ENCODE measurements at regions not wholly inside any gene's neighbourhood (a gene's known extent, or its start where the extent isn't known, plus 50 kb on each side); places are given as distances from the start of the nearest gene placed in this dataset.

- no peaks in the 10 kb centered on the region for H3K4me1 ChIP-seq (ENCODE audit: control insufficient read depth, insufficient read depth, low read length)
- H3K9me3 ChIP-seq (replicated peaks; ENCODE audit: low read length), result no peaks in the 10 kb centered on the region
- H3K4me3 ChIP-seq (ENCODE audit: low read length), result no peak overlapping the region
- H3K9ac ChIP-seq (ENCODE audit: low read depth, low read length), result no peak overlapping the region
- no peaks in the 10 kb centered on the region for H3K36me3 ChIP-seq (ENCODE audit: insufficient read depth, low read length)
- no peak overlapping the region for H3K4me2 ChIP-seq (ENCODE audit: low read length)
- H3K27me3 ChIP-seq (ENCODE audit: control insufficient read depth, insufficient read depth, low read length), result no peaks in the 10 kb centered on the region
These were observed 719.2 kb downstream of the MED13L start for GRCh38 chr12:115558281-115558680.

GRCh38 chr12:115553622-115554021 lies 723.9 kb downstream of the MED13L start:
- no peaks in the 10 kb centered on the region for H3K36me3 ChIP-seq (ENCODE audit: insufficient read depth, low read length)
- no peak overlapping the region for H3K9ac ChIP-seq (ENCODE audit: low read depth, low read length)
- H3K9me3 ChIP-seq (replicated peaks; ENCODE audit: low read length), result no peaks in the 10 kb centered on the region
- H3K4me2 ChIP-seq (ENCODE audit: low read length), result no peak overlapping the region
- no peaks in the 10 kb centered on the region for H3K27me3 ChIP-seq (ENCODE audit: control insufficient read depth, insufficient read depth, low read length)
- H3K4me1 ChIP-seq (ENCODE audit: control insufficient read depth, insufficient read depth, low read length), result no peaks in the 10 kb centered on the region
- H3K4me3 ChIP-seq (ENCODE audit: low read length), result no peak overlapping the region

GRCh38 chr12:115543269-115543668 lies 734.2 kb downstream of the MED13L start:
- Histone ChIP-seq H3K4me2 (ENCODE audit: low read length) (no peak overlapping the region), H3K27me3 (ENCODE audit: control insufficient read depth, insufficient read depth, low read length) (peaks cover 3% of the 10 kb centered on the region), H3K4me3 (ENCODE audit: low read length) (no peak overlapping the region), H3K36me3 (ENCODE audit: insufficient read depth, low read length) (no peaks in the 10 kb centered on the region), H3K9me3 (replicated peaks; ENCODE audit: low read length) (no peaks in the 10 kb centered on the region), H3K4me1 (ENCODE audit: control insufficient read depth, insufficient read depth, low read length) (no peaks in the 10 kb centered on the region), H3K9ac (ENCODE audit: low read depth, low read length) (no peak overlapping the region)

GRCh38 chr12:115542656-115543055 lies 734.8 kb downstream of the MED13L start:
- Histone ChIP-seq H3K36me3 (ENCODE audit: insufficient read depth, low read length) (no peaks in the 10 kb centered on the region), H3K9me3 (replicated peaks; ENCODE audit: low read length) (no peaks in the 10 kb centered on the region), H3K4me1 (ENCODE audit: control insufficient read depth, insufficient read depth, low read length) (no peaks in the 10 kb centered on the region), H3K4me2 (ENCODE audit: low read length) (no peak overlapping the region), H3K9ac (ENCODE audit: low read depth, low read length) (no peak overlapping the region), H3K27me3 (ENCODE audit: control insufficient read depth, insufficient read depth, low read length) (peaks cover 3% of the 10 kb centered on the region), H3K4me3 (ENCODE audit: low read length) (no peak overlapping the region)

GRCh38 chr12:115541891-115542421 lies 735.5 kb downstream of the MED13L start:
- no peak overlapping the region for H3K4me2 ChIP-seq (ENCODE audit: low read length)
- no peaks in the 10 kb centered on the region for H3K36me3 ChIP-seq (ENCODE audit: insufficient read depth, low read length)
- H3K4me1 ChIP-seq (ENCODE audit: control insufficient read depth, insufficient read depth, low read length), result no peaks in the 10 kb centered on the region
- H3K9me3 ChIP-seq (replicated peaks; ENCODE audit: low read length), result no peaks in the 10 kb centered on the region
- H3K9ac ChIP-seq (ENCODE audit: low read depth, low read length), result no peak overlapping the region
- no peak overlapping the region for H3K4me3 ChIP-seq (ENCODE audit: low read length)
- peaks cover 3% of the 10 kb centered on the region for H3K27me3 ChIP-seq (ENCODE audit: control insufficient read depth, insufficient read depth, low read length)

- no peaks in the 10 kb centered on the region for H3K36me3 ChIP-seq (ENCODE audit: insufficient read depth, low read length)
- H3K4me2 ChIP-seq (ENCODE audit: low read length), result no peak overlapping the region
- H3K9ac ChIP-seq (ENCODE audit: low read depth, low read length), result no peak overlapping the region
- H3K9me3 ChIP-seq (replicated peaks; ENCODE audit: low read length), result no peaks in the 10 kb centered on the region
- H3K27me3 ChIP-seq (ENCODE audit: control insufficient read depth, insufficient read depth, low read length), result no peaks in the 10 kb centered on the region
- H3K4me3 ChIP-seq (ENCODE audit: low read length), result no peak overlapping the region
- no peaks in the 10 kb centered on the region for H3K4me1 ChIP-seq (ENCODE audit: control insufficient read depth, insufficient read depth, low read length)
These were observed 749.0 kb downstream of the MED13L start for GRCh38 chr12:115528466-115528865.

GRCh38 chr12:115521771-115522409 lies 755.6 kb downstream of the MED13L start:
- H3K4me1 ChIP-seq (ENCODE audit: control insufficient read depth, insufficient read depth, low read length), result no peaks in the 10 kb centered on the region
- no peak overlapping the region for H3K9ac ChIP-seq (ENCODE audit: low read depth, low read length)
- no peaks in the 10 kb centered on the region for H3K36me3 ChIP-seq (ENCODE audit: insufficient read depth, low read length)
- H3K4me3 ChIP-seq (ENCODE audit: low read length), result no peak overlapping the region
- no peaks in the 10 kb centered on the region for H3K27me3 ChIP-seq (ENCODE audit: control insufficient read depth, insufficient read depth, low read length)
- no peak overlapping the region for H3K4me2 ChIP-seq (ENCODE audit: low read length)
- H3K9me3 ChIP-seq (replicated peaks; ENCODE audit: low read length), result no peaks in the 10 kb centered on the region

- H3K4me2 ChIP-seq (ENCODE audit: low read length), result no peak overlapping the region
- H3K4me3 ChIP-seq (ENCODE audit: low read length), result no peak overlapping the region
- H3K4me1 ChIP-seq (ENCODE audit: control insufficient read depth, insufficient read depth, low read length), result no peaks in the 10 kb centered on the region
- H3K9me3 ChIP-seq (replicated peaks; ENCODE audit: low read length), result no peaks in the 10 kb centered on the region
- no peaks in the 10 kb centered on the region for H3K27me3 ChIP-seq (ENCODE audit: control insufficient read depth, insufficient read depth, low read length)
- no peaks in the 10 kb centered on the region for H3K36me3 ChIP-seq (ENCODE audit: insufficient read depth, low read length)
- H3K9ac ChIP-seq (ENCODE audit: low read depth, low read length), result no peak overlapping the region
These were observed 757.6 kb downstream of the MED13L start for GRCh38 chr12:115519887-115520286.

- no peaks in the 10 kb centered on the region for H3K36me3 ChIP-seq (ENCODE audit: insufficient read depth, low read length)
- H3K9me3 ChIP-seq (replicated peaks; ENCODE audit: low read length), result no peaks in the 10 kb centered on the region
- no peaks in the 10 kb centered on the region for H3K27me3 ChIP-seq (ENCODE audit: control insufficient read depth, insufficient read depth, low read length)
- no peaks in the 10 kb centered on the region for H3K4me1 ChIP-seq (ENCODE audit: control insufficient read depth, insufficient read depth, low read length)
- H3K9ac ChIP-seq (ENCODE audit: low read depth, low read length), result no peak overlapping the region
- no peak overlapping the region for H3K4me2 ChIP-seq (ENCODE audit: low read length)
- no peak overlapping the region for H3K4me3 ChIP-seq (ENCODE audit: low read length)
These were observed 758.1 kb downstream of the MED13L start for GRCh38 chr12:115519359-115519758.

- Histone ChIP-seq H3K9ac (ENCODE audit: low read depth, low read length) (no peak overlapping the region), H3K4me1 (ENCODE audit: control insufficient read depth, insufficient read depth, low read length) (no peaks in the 10 kb centered on the region), H3K4me3 (ENCODE audit: low read length) (no peak overlapping the region), H3K36me3 (ENCODE audit: insufficient read depth, low read length) (no peaks in the 10 kb centered on the region), H3K27me3 (ENCODE audit: control insufficient read depth, insufficient read depth, low read length) (no peaks in the 10 kb centered on the region), H3K4me2 (ENCODE audit: low read length) (no peak overlapping the region), H3K9me3 (replicated peaks; ENCODE audit: low read length) (no peaks in the 10 kb centered on the region)
These were observed 759.6 kb downstream of the MED13L start for GRCh38 chr12:115517913-115518312.

- H3K36me3 ChIP-seq (ENCODE audit: insufficient read depth, low read length), result no peaks in the 10 kb centered on the region
- H3K4me3 ChIP-seq (ENCODE audit: low read length), result no peak overlapping the region
- H3K9me3 ChIP-seq (replicated peaks; ENCODE audit: low read length), result no peaks in the 10 kb centered on the region
These were observed 765.3 kb downstream of the MED13L start for GRCh38 chr12:115511986-115512711.

GRCh38 chr12:115511305-115511704 lies 766.2 kb downstream of the MED13L start:
- Histone ChIP-seq H3K4me2 (ENCODE audit: low read length) (no peak overlapping the region), H3K27me3 (ENCODE audit: control insufficient read depth, insufficient read depth, low read length) (peaks cover 3% of the 10 kb centered on the region), H3K9ac (ENCODE audit: low read depth, low read length) (no peak overlapping the region), H3K4me1 (ENCODE audit: control insufficient read depth, insufficient read depth, low read length) (no peaks in the 10 kb centered on the region), H3K36me3 (ENCODE audit: insufficient read depth, low read length) (no peaks in the 10 kb centered on the region), H3K9me3 (replicated peaks; ENCODE audit: low read length) (no peaks in the 10 kb centered on the region), H3K4me3 (ENCODE audit: low read length) (no peak overlapping the region)

More at GRCh38 chr12:115511986-115512711, 765.3 kb downstream of the MED13L start:
- H3K27me3 ChIP-seq (ENCODE audit: control insufficient read depth, insufficient read depth, low read length), result peaks cover 3% of the 10 kb centered on the region
- no peaks in the 10 kb centered on the region for H3K4me1 ChIP-seq (ENCODE audit: control insufficient read depth, insufficient read depth, low read length)
- H3K9ac ChIP-seq (ENCODE audit: low read depth, low read length), result no peak overlapping the region
- H3K4me2 ChIP-seq (ENCODE audit: low read length), result no peak overlapping the region

Measured in skeletal muscle satellite cell (primary cell).